ENCODE measurements at regions not wholly inside any gene's neighbourhood (a gene's known extent, or its start where the extent isn't known, plus 50 kb on each side); places are given as distances from the start of the nearest gene placed in this dataset.

DNA sequence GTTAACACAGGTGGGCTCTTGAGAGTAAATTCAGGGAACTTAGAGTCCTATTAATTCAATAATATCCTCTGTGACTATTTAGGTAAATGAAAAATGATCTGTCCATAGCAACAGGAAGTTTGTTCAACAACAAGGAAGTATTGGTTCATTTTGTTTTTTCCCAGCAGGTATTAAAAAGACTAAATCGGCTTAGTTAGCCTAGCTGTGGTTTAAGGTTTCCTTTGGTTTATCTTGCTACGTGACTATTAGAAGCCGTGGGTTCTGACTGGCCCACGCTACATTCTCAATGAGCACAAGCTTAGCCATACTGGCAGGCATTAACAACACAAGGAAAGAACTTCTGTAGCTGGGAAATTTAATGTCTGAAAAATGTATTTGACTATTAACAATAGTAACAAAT is 168.8 kb upstream of the HS3ST1 start:
- intact Hi-C loops (cut with DNase I): no loop called here
- Histone ChIP-seq H3K27me3 (no peaks in the 10 kb centered on the region), H3K36me3 (no peaks in the 10 kb centered on the region), H3K9me3 (no peaks in the 10 kb centered on the region), H3K4me3 (no peak overlapping the region), H3K4me1 (peaks cover 0 to 2% (median 0%) of the 10 kb centered on the region in 3 donors), H3K27ac (peak overlapping the region in 2 of 4 donors; percentile 10 to 48)
- no peak for FAIRE-seq
- 28 to 31% methylated on average over 4 of the region's 4 CpGs for WGBS, 2 donors
- no peak for DNase-seq
- TF ChIP-seq, protein P1, sequence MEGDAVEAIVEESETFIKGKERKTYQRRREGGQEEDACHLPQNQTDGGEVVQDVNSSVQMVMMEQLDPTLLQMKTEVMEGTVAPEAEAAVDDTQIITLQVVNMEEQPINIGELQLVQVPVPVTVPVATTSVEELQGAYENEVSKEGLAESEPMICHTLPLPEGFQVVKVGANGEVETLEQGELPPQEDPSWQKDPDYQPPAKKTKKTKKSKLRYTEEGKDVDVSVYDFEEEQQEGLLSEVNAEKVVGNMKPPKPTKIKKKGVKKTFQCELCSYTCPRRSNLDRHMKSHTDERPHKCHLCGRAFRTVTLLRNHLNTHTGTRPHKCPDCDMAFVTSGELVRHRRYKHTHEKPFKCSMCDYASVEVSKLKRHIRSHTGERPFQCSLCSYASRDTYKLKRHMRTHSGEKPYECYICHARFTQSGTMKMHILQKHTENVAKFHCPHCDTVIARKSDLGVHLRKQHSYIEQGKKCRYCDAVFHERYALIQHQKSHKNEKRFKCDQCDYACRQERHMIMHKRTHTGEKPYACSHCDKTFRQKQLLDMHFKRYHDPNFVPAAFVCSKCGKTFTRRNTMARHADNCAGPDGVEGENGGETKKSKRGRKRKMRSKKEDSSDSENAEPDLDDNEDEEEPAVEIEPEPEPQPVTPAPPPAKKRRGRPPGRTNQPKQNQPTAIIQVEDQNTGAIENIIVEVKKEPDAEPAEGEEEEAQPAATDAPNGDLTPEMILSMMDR (IDR thresholded peaks at IDR 0.05): no peak
- peak; percentile 31 to 65 (median 52) for ATAC-seq

DNA sequence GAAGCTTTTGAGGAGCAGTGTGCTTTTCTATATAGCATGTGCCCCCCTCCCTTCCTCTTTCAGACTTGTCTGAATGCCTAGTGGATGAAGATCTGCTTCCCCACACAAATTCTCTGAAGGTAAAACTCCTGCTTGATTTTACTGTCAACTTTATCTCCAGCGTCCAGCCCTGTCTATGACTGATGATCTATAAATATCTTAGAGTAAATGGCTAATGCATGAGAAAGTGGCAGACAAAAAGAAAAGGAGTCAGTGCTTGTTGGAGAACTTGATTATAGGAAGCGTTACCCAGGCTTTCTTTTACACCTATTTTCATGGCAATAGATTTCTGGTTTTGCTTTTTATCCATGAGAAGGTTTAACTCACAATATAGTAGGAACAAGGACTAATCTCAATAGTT is 168.3 kb upstream of the HS3ST1 start:
- Histone ChIP-seq H3K4me3 (no peak overlapping the region), H3K27ac (peak overlapping the region in 2 of 4 donors; percentile 10 to 37), H3K4me1 (peaks cover 0 to 2% (median 0%) of the 10 kb centered on the region in 3 donors), H3K36me3 (no peaks in the 10 kb centered on the region), H3K27me3 (no peaks in the 10 kb centered on the region), H3K9me3 (no peaks in the 10 kb centered on the region)
- ATAC-seq (peak in 1 of 4 donors; percentile 11), DNase-seq (no peak), FAIRE-seq (no peak)
- intact Hi-C loops (cut with DNase I): no loop called here
- TF ChIP-seq, protein P1 (IDR thresholded peaks at IDR 0.05): no peak
- 29 to 30% methylated on average over 2 of the region's 2 CpGs for WGBS, 2 donors

DNA sequence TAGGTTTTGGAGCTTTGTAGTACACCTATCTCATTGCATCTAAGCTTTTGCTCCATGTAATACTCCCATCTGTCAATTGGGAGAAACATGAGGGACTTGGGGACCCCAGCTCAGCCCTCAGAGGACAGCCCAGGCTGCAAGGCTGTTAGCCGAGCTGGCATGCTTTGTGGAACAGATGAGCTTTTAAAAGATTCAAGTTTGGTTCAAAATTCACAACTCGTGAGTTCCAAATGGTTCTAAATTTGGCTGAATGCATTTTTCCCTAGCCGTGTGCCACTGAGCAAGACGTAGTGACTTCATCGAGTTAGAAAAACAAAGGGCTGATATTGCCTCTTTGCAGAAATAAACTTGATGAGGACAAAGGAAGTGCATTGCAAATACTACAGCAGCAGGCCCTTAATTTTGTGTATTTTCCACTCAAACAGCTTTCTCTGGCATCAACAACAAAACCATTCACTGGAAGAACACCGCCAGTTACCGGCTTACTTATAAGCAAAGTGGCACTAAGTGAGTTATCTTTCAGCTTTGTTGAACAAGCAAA is 165.0 kb upstream of the HS3ST1 start:
- ATAC-seq (peak in 1 of 4 donors; percentile 22), FAIRE-seq (no peak), DNase-seq (no peak)
- Histone ChIP-seq H3K27me3 (no peaks in the 10 kb centered on the region), H3K4me3 (no peak overlapping the region), H3K27ac (no peak overlapping the region), H3K36me3 (no peaks in the 10 kb centered on the region), H3K9me3 (no peaks in the 10 kb centered on the region), H3K4me1 (peaks cover 0 to 2% (median 0%) of the 10 kb centered on the region in 3 donors)
- TF ChIP-seq, protein P1 (IDR thresholded peaks at IDR 0.05): no peak
- intact Hi-C loops (cut with DNase I): no loop called here
- WGBS, 2 donors: 65 to 70% methylated on average over 7 of the region's 7 CpGs

DNA sequence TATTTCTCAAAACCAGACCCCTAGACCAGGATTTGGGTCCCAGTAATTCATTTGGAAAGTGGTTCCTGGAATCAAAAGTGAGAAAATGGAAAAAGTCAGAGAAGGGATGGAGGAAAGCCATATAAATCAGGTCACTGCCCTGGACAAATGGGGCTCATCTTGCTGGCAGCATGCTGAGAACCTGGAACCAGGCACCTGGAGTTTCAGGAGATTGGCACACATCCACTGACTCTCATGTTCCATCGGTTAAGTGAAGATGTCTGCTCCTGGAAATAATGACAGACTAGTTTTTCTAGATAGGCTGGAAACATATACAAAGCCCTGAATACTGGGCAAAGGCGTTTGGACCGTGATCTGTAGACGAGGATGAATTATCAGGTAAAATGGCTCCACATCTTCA is 163.6 kb upstream of the HS3ST1 start:
- H3K27me3 ChIP-seq: no peaks in the 10 kb centered on the region
- no peaks in the 10 kb centered on the region for H3K36me3 ChIP-seq
- H3K27ac ChIP-seq: no peak overlapping the region
- ATAC-seq: no peak
- WGBS, 2 donors: 74 to 91% methylated on average over 4 of the region's 4 CpGs
- no peak for DNase-seq
- no peaks in the 10 kb centered on the region for H3K4me1 ChIP-seq
- no peak overlapping the region for H3K4me3 ChIP-seq
- H3K9me3 ChIP-seq: no peaks in the 10 kb centered on the region
- FAIRE-seq: no peak
- TF ChIP-seq, protein P1 (IDR thresholded peaks at IDR 0.05): no peak
- intact Hi-C loops (cut with DNase I): no loop called here

DNA sequence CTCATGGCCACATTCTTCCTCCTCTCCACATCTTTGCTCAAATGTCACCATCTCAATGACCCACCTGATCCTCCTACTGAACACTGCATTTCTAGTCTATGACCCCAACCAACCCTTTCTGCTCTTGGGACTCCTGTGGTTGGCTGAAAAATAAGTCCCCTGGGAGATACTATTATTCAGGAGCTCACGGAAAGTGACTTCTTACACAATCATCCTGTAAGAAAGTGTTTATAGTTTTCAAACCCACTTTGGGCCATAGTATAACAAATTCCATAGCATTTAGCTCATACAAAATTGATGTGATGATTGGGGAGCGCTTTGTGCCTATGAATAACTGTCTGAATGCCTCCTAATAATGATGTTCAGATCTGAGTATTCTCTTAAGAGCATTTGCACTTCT is 161.4 kb upstream of the HS3ST1 start:
- H3K4me3 ChIP-seq: no peak overlapping the region
- no peak for ATAC-seq
- no peaks in the 10 kb centered on the region for H3K4me1 ChIP-seq
- no peak overlapping the region for H3K27ac ChIP-seq
- TF ChIP-seq, protein P1 (IDR thresholded peaks at IDR 0.05): no peak
- 45 to 49% methylated on average over 2 of the region's 2 CpGs for WGBS, 2 donors
- DNase-seq: no peak
- no peaks in the 10 kb centered on the region for H3K27me3 ChIP-seq
- intact Hi-C loops (cut with DNase I): no loop called here
- no peak for FAIRE-seq
- no peaks in the 10 kb centered on the region for H3K36me3 ChIP-seq
- H3K9me3 ChIP-seq: no peaks in the 10 kb centered on the region

Data from pancreas (tissue), 10 donors.